Activated T-cell treated with anti-CD3 and anti-CD28 coated beads, Interleukin-2, amount 50 U/mL, for 1 hour (primary cell): ENCODE measurements at regions not wholly inside any gene's neighbourhood (a gene's known extent, or its start where the extent isn't known, plus 50 kb on each side); places are given as distances from the start of the nearest gene placed in this dataset.

ENCODE experiments used
- DNase-seq: peaks from one replicate; pipeline ENCODE4 v3.0.0-alpha.2; 2020

- no peak for DNase-seq
Measured at GRCh38 chr7:35498416-35498815, 196.5 kb downstream of the HERPUD2 start.

- DNase-seq = no peak
Measured at GRCh38 chr7:35495844-35496243, 199.1 kb downstream of the HERPUD2 start.

- DNase-seq = no peak
Measured at GRCh38 chr7:35495377-35495776, 199.6 kb downstream of the HERPUD2 start.

- no peak for DNase-seq
Measured at GRCh38 chr7:35494407-35494806, 200.5 kb downstream of the HERPUD2 start.

GRCh38 chr7:35492451-35493175, 202.3 kb downstream of the HERPUD2 start:
- no peak for DNase-seq

GRCh38 chr7:35491233-35491632, 203.7 kb downstream of the HERPUD2 start:
- no peak for DNase-seq

GRCh38 chr7:35487841-35488240, 207.1 kb downstream of the HERPUD2 start:
- DNase-seq = no peak

- DNase-seq = no peak
Measured at GRCh38 chr7:35487402-35487801, 207.5 kb downstream of the HERPUD2 start.

- DNase-seq = no peak
Measured at GRCh38 chr7:35485436-35485835, 209.5 kb downstream of the HERPUD2 start.

GRCh38 chr7:35483568-35483967, 211.4 kb downstream of the HERPUD2 start:
- no peak for DNase-seq

- DNase-seq = no peak
Measured at GRCh38 chr7:35482231-35482630, 212.7 kb downstream of the HERPUD2 start.

GRCh38 chr7:35480806-35481205, 214.1 kb downstream of the HERPUD2 start:
- DNase-seq = no peak

- no peak for DNase-seq
Measured at GRCh38 chr7:35477609-35478008, 217.3 kb downstream of the HERPUD2 start.

GRCh38 chr7:35474100-35474499, 220.2 kb upstream of the TBX20 start:
- DNase-seq = no peak

GRCh38 chr7:35468606-35469005, 214.7 kb upstream of the TBX20 start:
- no peak for DNase-seq

GRCh38 chr7:35467456-35467978, 213.6 kb upstream of the TBX20 start:
- no peak for DNase-seq

- DNase-seq = no peak
Measured at GRCh38 chr7:35465791-35466336, 212.0 kb upstream of the TBX20 start.

- DNase-seq = no peak
Measured at GRCh38 chr7:35463751-35464150, 209.9 kb upstream of the TBX20 start.

GRCh38 chr7:35463176-35463700, 209.3 kb upstream of the TBX20 start:
- no peak for DNase-seq

- no peak for DNase-seq
Measured at GRCh38 chr7:35454575-35455385, 200.9 kb upstream of the TBX20 start.

GRCh38 chr7:35450456-35451214, 196.7 kb upstream of the TBX20 start:
- no peak for DNase-seq

- no peak for DNase-seq
Measured at GRCh38 chr7:35448486-35448885, 194.6 kb upstream of the TBX20 start.

GRCh38 chr7:35446091-35446490, 192.2 kb upstream of the TBX20 start:
- no peak for DNase-seq
